Astrocyte (in vitro differentiated cells and primary cell): ENCODE measurements at regions not wholly inside any gene's neighbourhood (a gene's known extent, or its start where the extent isn't known, plus 50 kb on each side); places are given as distances from the start of the nearest gene placed in this dataset.
A peak's percentile ranks its signal among the peaks of the same experiment; 100 is the strongest.

Source experiments
- DNase-seq: peaks from one replicate; pipeline ENCODE4 v3.0.0-alpha.2; 2010; ENCODE audit warnings: low read depth
- FAIRE-seq: peaks from 2 replicates; lab custom pipeline; 2011; peaks lifted over from hg19 to GRCh38; lab: Jason Lieb, UNC
- H2AFZ ChIP-seq: 2 replicates; pipeline ENCODE4 v1.6.0; 2012; ENCODE audit warnings: low read depth, low read length, inconsistent platforms
- H3K27ac ChIP-seq: 2 replicates; pipeline ENCODE4 v1.5.1; 2011; ENCODE audit warnings: low read depth, low read length, inconsistent platforms
- H3K27me3 ChIP-seq: 2 replicates; pipeline ENCODE4 v1.6.0; 2011; ENCODE audit warnings: low read length, inconsistent platforms; ENCODE audit not compliant: insufficient read depth
- H3K36me3 ChIP-seq: 2 replicates; pipeline ENCODE4 v1.5.1; 2011; ENCODE audit warnings: low read length, inconsistent platforms; ENCODE audit not compliant: insufficient read depth
- H3K4me1 ChIP-seq: 2 replicates; pipeline ENCODE4 v1.5.1; 2011; ENCODE audit warnings: low read length, inconsistent platforms; ENCODE audit not compliant: insufficient read depth
- H3K4me2 ChIP-seq: 2 replicates; pipeline ENCODE4 v1.6.0; 2012; ENCODE audit warnings: low read length, inconsistent platforms
- H3K4me3 ChIP-seq: 2 replicates; pipeline ENCODE4 v1.5.1; 2011; ENCODE audit warnings: low read depth, mild to moderate bottlenecking, low read length, inconsistent platforms; ENCODE audit not compliant: insufficient read depth
- H3K79me2 ChIP-seq: 2 replicates; pipeline ENCODE4 v1.6.0; 2012; ENCODE audit warnings: mild to moderate bottlenecking, low read length, inconsistent platforms; ENCODE audit not compliant: insufficient read depth
- H3K9ac ChIP-seq: 2 replicates; pipeline ENCODE4 v1.6.0; 2012; ENCODE audit warnings: mild to moderate bottlenecking, low read length, inconsistent platforms
- H3K9me3 ChIP-seq: 2 replicates; pipeline ENCODE4 v1.5.1; 2012; ENCODE audit warnings: low read depth, mild to moderate bottlenecking, low read length, inconsistent platforms; ENCODE audit not compliant: insufficient read depth
- H4K20me1 ChIP-seq: 2 replicates; pipeline ENCODE4 v1.6.0; 2012; ENCODE audit warnings: low read length, inconsistent platforms; ENCODE audit not compliant: insufficient read depth
- H3K27ac Mint-ChIP-seq: one replicate; pipeline ENCODE4 v1.8.0; 2021; ENCODE audit warnings: mild to moderate bottlenecking, mixed read lengths; ENCODE audit not compliant: unreplicated experiment
- H3K27me3 Mint-ChIP-seq: one replicate; pipeline ENCODE4 v1.8.0; 2021; ENCODE audit warnings: low read depth, mixed read lengths; ENCODE audit not compliant: unreplicated experiment
- H3K36me3 Mint-ChIP-seq: one replicate; pipeline ENCODE4 v1.8.0; 2021; ENCODE audit warnings: low read depth, mixed read lengths; ENCODE audit not compliant: unreplicated experiment
- H3K4me1 Mint-ChIP-seq: one replicate; pipeline ENCODE4 v1.8.0; 2021; ENCODE audit warnings: low read depth, mixed read lengths; ENCODE audit not compliant: unreplicated experiment
- H3K4me3 Mint-ChIP-seq: one replicate; pipeline ENCODE4 v1.8.0; 2021; ENCODE audit warnings: mild to moderate bottlenecking, moderate library complexity, mixed read lengths; ENCODE audit not compliant: unreplicated experiment
- H3K9me3 Mint-ChIP-seq: one replicate; pipeline ENCODE4 v1.8.0; 2021; ENCODE audit warnings: mild to moderate bottlenecking, mixed read lengths; ENCODE audit not compliant: unreplicated experiment
- EZH2 ChIP-seq: IDR thresholded peaks from 2 replicates; pipeline ENCODE4 v1.6.1; 2012; ENCODE audit warnings: mild to moderate bottlenecking, low read length, inconsistent platforms; ENCODE audit not compliant: insufficient read depth
- TF ChIP-seq, protein P1 (sequence below): IDR thresholded peaks from 2 replicates; pipeline ENCODE4 v1.5.1; 2011; ENCODE audit warnings: low read depth, mild to moderate bottlenecking, inconsistent platforms, low read length, moderate library complexity; ENCODE audit not compliant: insufficient read depth

DNA sequence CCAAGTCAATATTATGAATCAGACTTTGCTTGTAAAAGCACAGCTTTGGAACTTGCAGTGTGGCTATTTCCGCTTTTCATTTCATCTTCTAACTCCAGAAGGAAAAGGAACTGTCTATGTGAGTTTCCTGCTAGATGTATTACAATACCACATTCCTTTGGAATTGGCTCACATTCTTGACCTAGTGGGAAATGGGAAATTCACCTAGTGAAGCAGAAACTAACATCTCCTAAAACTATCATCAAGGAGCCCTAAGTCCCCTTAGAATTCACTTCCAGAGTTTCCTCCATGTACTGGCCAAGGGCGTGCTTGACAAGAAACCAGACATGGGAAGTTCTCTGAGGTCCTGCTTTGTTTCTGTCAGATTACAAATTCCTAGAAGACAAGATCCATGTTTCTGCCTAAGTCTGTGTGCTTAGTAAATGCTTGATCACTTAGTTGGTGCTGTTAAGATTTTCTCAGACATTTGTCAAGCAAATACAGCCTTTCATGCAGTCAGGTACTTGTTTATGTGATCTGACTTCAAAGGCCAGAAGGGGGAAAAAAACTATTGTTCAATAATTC, 275.7 kb upstream of the FN1 start:
- peak; percentile 98 for FAIRE-seq
- peak overlapping the region; percentile 72 for H3K9ac ChIP-seq
- H3K4me3 ChIP-seq: no peak overlapping the region
- H4K20me1 ChIP-seq: no peaks in the 10 kb centered on the region
- H3K4me2 ChIP-seq: peak overlapping the region; percentile 58
- Mint-ChIP-seq H3K27me3 (no peaks in the 10 kb centered on the region), H3K4me3 (no peak overlapping the region), H3K36me3 (no peaks in the 10 kb centered on the region), H3K4me1 (peaks cover 44% of the 10 kb centered on the region), H3K27ac (peak overlapping the region; percentile 94), H3K9me3 (no peaks in the 10 kb centered on the region)
- H2AFZ ChIP-seq: no peak overlapping the region
- H3K4me1 ChIP-seq: peaks cover 29% of the 10 kb centered on the region
- no peaks in the 10 kb centered on the region for H3K79me2 ChIP-seq
- no peaks in the 10 kb centered on the region for H3K27me3 ChIP-seq
- TF ChIP-seq EZH2: no peak
- peak overlapping the region; percentile 87 for H3K27ac ChIP-seq
- peak; percentile 89 for DNase-seq
- H3K36me3 ChIP-seq: no peaks in the 10 kb centered on the region
- H3K9me3 ChIP-seq: no peaks in the 10 kb centered on the region

DNA sequence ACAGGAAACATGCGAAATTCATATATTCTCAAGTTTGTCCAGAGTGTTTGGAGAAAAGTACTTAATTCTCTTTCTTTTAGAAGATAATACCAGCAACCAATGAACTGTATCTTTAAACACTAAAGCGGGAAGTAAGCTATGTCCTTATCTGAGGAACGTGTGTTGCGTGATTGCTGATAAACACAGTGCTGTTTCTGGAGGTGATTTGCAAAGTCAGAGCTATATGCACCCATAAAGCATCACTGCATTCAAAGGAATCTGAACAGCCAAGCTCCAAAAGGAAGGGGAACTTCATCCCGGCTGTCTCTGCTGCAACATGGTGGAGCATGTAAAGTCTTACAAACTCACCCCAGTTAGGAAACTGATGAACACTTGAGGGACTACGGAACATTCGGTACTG, 271.7 kb upstream of the FN1 start:
- H3K36me3 ChIP-seq: no peaks in the 10 kb centered on the region
- no peak for FAIRE-seq
- H3K36me3 Mint-ChIP-seq: no peaks in the 10 kb centered on the region
- H3K4me1 ChIP-seq: peaks cover 23% of the 10 kb centered on the region
- no peak overlapping the region for H3K4me2 ChIP-seq
- H3K27ac Mint-ChIP-seq: no peak overlapping the region
- no peaks in the 10 kb centered on the region for H3K79me2 ChIP-seq
- no peak for TF ChIP-seq EZH2
- TF ChIP-seq, protein P1, sequence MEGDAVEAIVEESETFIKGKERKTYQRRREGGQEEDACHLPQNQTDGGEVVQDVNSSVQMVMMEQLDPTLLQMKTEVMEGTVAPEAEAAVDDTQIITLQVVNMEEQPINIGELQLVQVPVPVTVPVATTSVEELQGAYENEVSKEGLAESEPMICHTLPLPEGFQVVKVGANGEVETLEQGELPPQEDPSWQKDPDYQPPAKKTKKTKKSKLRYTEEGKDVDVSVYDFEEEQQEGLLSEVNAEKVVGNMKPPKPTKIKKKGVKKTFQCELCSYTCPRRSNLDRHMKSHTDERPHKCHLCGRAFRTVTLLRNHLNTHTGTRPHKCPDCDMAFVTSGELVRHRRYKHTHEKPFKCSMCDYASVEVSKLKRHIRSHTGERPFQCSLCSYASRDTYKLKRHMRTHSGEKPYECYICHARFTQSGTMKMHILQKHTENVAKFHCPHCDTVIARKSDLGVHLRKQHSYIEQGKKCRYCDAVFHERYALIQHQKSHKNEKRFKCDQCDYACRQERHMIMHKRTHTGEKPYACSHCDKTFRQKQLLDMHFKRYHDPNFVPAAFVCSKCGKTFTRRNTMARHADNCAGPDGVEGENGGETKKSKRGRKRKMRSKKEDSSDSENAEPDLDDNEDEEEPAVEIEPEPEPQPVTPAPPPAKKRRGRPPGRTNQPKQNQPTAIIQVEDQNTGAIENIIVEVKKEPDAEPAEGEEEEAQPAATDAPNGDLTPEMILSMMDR: no peak
- no peaks in the 10 kb centered on the region for H3K27me3 ChIP-seq
- no peak overlapping the region for H3K27ac ChIP-seq
- H3K4me3 ChIP-seq: no peak overlapping the region
- H2AFZ ChIP-seq: no peak overlapping the region
- no peaks in the 10 kb centered on the region for H3K27me3 Mint-ChIP-seq
- H4K20me1 ChIP-seq: no peaks in the 10 kb centered on the region
- H3K9ac ChIP-seq: no peak overlapping the region
- DNase-seq: no peak
- peaks cover 36% of the 10 kb centered on the region for H3K4me1 Mint-ChIP-seq
- H3K9me3 ChIP-seq: no peaks in the 10 kb centered on the region
- H3K4me3 Mint-ChIP-seq: no peak overlapping the region
- no peaks in the 10 kb centered on the region for H3K9me3 Mint-ChIP-seq

DNA sequence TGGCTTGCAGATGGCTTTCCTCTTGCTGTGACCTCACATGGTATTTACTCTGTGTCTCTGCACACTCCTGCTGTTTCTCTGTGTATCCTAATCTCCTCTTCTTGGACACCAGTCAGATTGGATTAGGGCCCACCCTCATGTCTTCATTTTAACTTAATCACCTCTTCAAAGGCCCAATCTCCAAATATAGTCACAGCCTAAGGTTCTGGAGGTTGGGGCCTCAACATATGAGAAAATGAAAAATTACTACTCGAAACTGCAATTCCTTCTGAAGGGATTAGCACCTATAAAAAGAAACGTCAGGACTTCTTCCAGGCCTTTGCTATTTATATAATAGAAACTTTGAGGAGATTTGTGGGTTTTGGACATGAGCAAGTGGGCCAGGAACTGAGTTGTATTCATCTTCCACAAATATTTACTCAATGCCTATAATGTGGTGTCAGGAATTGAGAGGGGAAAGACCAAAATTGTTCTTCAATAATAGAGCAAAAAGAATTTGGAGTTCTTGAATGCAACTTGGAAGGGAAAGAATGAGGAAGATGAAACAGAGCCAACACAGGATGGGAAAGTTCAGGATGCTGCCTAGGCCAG, 270.0 kb upstream of the FN1 start:
- Histone ChIP-seq H3K4me2 (no peak overlapping the region), H3K4me3 (no peak overlapping the region), H3K27ac (no peak overlapping the region), H2AFZ (no peak overlapping the region), H3K4me1 (peaks cover 8% of the 10 kb centered on the region), H3K36me3 (no peaks in the 10 kb centered on the region), H3K79me2 (no peaks in the 10 kb centered on the region), H3K9ac (no peak overlapping the region), H3K9me3 (no peaks in the 10 kb centered on the region), H3K27me3 (no peaks in the 10 kb centered on the region), H4K20me1 (no peaks in the 10 kb centered on the region)
- Mint-ChIP-seq H3K36me3 (no peaks in the 10 kb centered on the region), H3K4me3 (no peak overlapping the region), H3K9me3 (no peaks in the 10 kb centered on the region), H3K27me3 (no peaks in the 10 kb centered on the region), H3K4me1 (peaks cover 22% of the 10 kb centered on the region), H3K27ac (no peak overlapping the region)
- peak; percentile 45 for FAIRE-seq
- TF ChIP-seq EZH2: no peak
- TF ChIP-seq, protein P1: no peak
- DNase-seq: peak; percentile 73
